ENCODE measurements at regions not wholly inside any gene's neighbourhood (a gene's known extent, or its start where the extent isn't known, plus 50 kb on each side); places are given as distances from the start of the nearest gene placed in this dataset.
"Not testable (repeated sequence)": the region's sequence is repeated elsewhere in the genome, so short reads cannot be mapped to it uniquely, and the experiment has no call there.

DNA sequence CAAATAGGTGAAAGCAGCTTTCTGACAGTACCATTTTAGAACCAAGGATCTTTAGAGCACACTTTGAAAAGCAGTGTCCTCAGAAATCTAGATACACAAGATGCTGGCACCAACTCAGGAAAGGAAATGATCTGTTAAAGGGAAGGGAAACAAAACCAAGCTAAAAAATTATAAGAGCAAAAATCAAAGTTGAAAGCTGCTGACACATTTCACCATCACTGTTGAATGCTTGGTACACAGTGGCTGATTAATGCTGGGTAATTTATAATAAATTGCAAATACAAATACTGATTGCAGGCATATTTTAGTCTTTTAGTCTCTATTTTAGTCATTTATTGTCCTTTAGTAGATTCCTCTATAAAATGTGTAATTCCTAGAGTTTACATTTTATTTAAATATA is 1540.1 kb upstream of the PCDH10 start:
- FAIRE-seq (no peak), DNase-seq (ENCODE audit: insufficient read length, low spot score) (no peak)
- TF ChIP-seq TAF1 (IDR thresholded peaks at IDR 0.05; ENCODE audit: low read depth, low read length) (no peak), SPI1 (IDR thresholded peaks at IDR 0.05; ENCODE audit: low read depth, low read length) (no peak), PAX5 (IDR thresholded peaks at IDR 0.05; ENCODE audit: insufficient read depth, low read length, severe bottlenecking) (no peak), POLR2AphosphoS5 (IDR thresholded peaks at IDR 0.05; ENCODE audit: low read depth, low read length) (no peak), POLR2A (IDR thresholded peaks at IDR 0.05; ENCODE audit: low read depth, low read length) (no peak), POU2F2 (IDR thresholded peaks at IDR 0.05; ENCODE audit: low read depth, low read length) (no peak)

DNA sequence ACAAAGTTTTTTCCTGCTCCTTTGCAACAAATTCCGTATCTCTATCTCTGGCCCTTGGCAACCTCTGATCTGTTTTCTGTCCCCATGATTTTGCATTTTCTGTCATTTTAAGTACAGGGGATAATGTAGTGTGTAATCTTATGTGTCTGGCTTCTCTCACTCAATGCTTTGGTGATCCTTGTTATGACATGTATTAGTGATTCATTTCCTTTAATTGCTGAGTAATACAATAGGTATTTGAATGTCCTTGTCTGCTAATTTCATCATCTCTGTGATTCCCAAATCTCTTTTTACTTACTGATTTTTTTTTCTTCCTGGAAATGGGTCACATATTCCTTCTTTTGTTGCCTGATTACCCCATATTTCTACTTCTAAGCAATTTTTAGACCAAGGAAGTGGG is 1538.6 kb upstream of the PCDH10 start:
- not testable (repeated sequence) for FAIRE-seq

DNA sequence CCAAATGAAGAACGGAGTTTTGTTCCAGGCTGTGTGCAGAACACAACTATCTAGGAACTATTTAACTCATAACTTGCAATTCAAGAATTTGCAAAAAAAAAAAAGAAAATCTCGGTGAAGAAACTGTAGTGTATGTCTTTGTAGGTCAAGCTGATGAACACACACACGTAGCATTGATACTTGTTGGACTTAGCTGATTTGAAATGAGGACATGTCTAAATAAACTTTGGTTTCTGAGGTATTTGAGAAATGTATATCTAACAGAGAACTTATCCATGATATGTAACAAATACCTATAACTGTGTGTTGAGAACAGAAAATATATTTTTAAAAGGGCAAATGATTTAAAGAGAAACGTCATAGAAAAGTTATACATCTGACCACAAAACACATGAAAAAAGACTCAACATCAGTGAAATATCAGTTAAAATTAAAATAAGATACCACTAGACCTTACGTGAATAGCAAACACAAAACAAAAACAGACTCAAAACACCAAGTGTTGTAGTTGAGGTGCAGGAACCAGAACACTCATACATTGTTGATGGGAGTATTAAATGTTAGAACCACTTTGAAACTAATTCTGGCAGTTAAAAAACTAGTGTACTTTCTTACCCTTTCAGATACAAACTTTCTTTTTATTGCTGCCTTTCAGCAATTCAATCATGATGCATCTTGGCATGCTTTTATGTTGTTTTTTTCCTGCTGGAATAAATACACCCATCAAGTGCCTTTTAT is 1535.8 kb upstream of the PCDH10 start:
- no peak for TF ChIP-seq PAX5 (IDR thresholded peaks at IDR 0.05; ENCODE audit: insufficient read depth, low read length, severe bottlenecking)
- TF ChIP-seq TAF1 (IDR thresholded peaks at IDR 0.05; ENCODE audit: low read depth, low read length): no peak
- TF ChIP-seq POLR2A (IDR thresholded peaks at IDR 0.05; ENCODE audit: low read depth, low read length): no peak
- TF ChIP-seq POLR2AphosphoS5 (IDR thresholded peaks at IDR 0.05; ENCODE audit: low read depth, low read length): no peak
- TF ChIP-seq POU2F2 (IDR thresholded peaks at IDR 0.05; ENCODE audit: low read depth, low read length): no peak
- no peak for TF ChIP-seq SPI1 (IDR thresholded peaks at IDR 0.05; ENCODE audit: low read depth, low read length)
- DNase-seq (ENCODE audit: insufficient read length, low spot score) (no peak), FAIRE-seq (no peak)

More for the DNA sequence above, 1538.6 kb upstream of the PCDH10 start:
- not testable (repeated sequence) for DNase-seq (ENCODE audit: insufficient read length, low spot score)

DNA sequence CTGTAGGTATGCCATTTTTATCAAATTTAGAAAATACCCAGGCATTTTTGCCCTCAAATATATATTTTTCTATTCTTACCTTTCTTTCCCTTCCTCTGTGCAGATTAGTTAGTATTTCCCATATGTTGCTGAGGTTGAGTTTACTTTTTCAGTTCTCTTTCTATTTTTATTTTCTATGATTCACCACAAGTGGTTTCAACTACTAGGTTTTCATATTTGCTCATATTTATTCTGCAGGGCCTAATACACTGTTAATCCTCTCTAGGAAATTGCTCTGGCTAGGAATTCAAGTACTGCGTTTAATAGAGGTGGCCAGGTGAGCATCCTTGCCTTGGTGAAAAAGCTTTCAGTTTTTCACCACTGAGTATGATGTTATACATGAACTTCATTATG is 1535.3 kb upstream of the PCDH10 start:
- TF ChIP-seq TAF1 (IDR thresholded peaks at IDR 0.05; ENCODE audit: low read depth, low read length): no peak
- TF ChIP-seq SPI1 (IDR thresholded peaks at IDR 0.05; ENCODE audit: low read depth, low read length): no peak
- TF ChIP-seq POLR2AphosphoS5 (IDR thresholded peaks at IDR 0.05; ENCODE audit: low read depth, low read length): no peak
- TF ChIP-seq PAX5 (IDR thresholded peaks at IDR 0.05; ENCODE audit: insufficient read depth, low read length, severe bottlenecking): no peak
- no peak for TF ChIP-seq POU2F2 (IDR thresholded peaks at IDR 0.05; ENCODE audit: low read depth, low read length)
- DNase-seq (ENCODE audit: insufficient read length, low spot score) (no peak), FAIRE-seq (no peak)

DNA sequence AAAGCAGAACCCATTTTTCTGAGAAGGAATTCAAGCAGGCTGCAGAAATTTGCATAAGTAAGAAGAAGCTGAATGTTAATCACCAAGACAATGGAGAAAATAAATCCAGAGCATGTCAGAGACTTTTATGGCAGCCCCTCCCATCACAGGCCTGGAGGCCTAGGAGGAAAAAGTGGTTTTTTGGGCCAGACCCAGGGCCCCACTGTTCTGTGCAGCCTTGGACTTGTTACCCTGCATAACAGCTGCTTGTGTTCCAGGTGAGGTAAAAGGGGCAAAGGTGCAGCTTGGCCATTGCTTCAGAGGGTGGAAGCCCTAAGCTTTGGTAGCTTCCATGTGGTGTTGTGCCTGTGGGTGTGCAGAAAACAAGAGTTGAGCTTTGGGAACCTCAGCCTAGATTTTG is 1516.2 kb upstream of the PCDH10 start:
- no peak for TF ChIP-seq POLR2A (IDR thresholded peaks at IDR 0.05; ENCODE audit: low read depth, low read length)
- no peak for TF ChIP-seq POLR2AphosphoS5 (IDR thresholded peaks at IDR 0.05; ENCODE audit: low read depth, low read length)
- TF ChIP-seq TAF1 (IDR thresholded peaks at IDR 0.05; ENCODE audit: low read depth, low read length): no peak
- TF ChIP-seq POU2F2 (IDR thresholded peaks at IDR 0.05; ENCODE audit: low read depth, low read length): no peak
- TF ChIP-seq SPI1 (IDR thresholded peaks at IDR 0.05; ENCODE audit: low read depth, low read length): no peak
- no peak for TF ChIP-seq PAX5 (IDR thresholded peaks at IDR 0.05; ENCODE audit: insufficient read depth, low read length, severe bottlenecking)
- FAIRE-seq (no peak), DNase-seq (ENCODE audit: insufficient read length, low spot score) (no peak)

DNA sequence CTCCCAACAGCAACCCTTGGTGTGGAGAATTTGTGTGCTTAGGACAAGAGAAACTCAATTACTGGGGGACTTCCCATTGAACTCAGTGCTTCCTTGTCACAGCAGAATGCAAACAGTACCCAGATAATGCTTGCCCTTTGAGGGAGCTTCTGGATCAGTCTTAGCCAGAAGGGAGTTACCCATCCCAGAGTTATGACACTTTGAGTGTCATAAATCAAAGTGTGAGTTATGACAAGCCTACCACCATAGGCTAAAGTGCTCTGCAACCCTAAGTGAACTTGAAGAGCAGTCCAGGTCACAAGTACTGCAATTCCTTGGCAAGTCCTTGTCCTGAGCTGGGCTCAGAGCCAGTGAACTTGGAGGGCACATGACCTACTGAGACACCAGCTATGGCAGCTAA is 1513.9 kb upstream of the PCDH10 start:
- DNase-seq (ENCODE audit: insufficient read length, low spot score) (no peak), FAIRE-seq (no peak)
- TF ChIP-seq PAX5 (IDR thresholded peaks at IDR 0.05; ENCODE audit: insufficient read depth, low read length, severe bottlenecking) (no peak), POLR2A (IDR thresholded peaks at IDR 0.05; ENCODE audit: low read depth, low read length) (no peak)

DNA sequence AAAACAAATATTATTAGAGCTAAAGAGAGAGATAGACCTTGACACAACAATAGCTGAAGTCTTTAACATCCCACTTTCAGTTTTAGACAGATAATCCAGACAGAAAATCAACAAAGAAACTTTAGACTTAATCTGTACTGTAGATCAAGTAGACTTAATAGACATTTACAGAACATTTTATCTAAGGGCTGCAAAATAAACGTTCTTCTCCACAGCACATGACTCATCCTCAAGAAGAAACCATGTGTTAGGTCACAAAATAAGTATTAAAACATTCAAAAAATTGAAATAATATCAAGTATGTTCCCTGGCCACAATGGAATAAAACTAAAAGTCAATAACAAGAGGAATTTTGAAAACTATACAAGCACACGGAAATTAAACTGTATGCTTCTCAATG is 1510.3 kb upstream of the PCDH10 start:
- TF ChIP-seq POU2F2 (IDR thresholded peaks at IDR 0.05; ENCODE audit: low read depth, low read length): no peak
- TF ChIP-seq SPI1 (IDR thresholded peaks at IDR 0.05; ENCODE audit: low read depth, low read length): no peak
- TF ChIP-seq TAF1 (IDR thresholded peaks at IDR 0.05; ENCODE audit: low read depth, low read length): no peak
- TF ChIP-seq POLR2AphosphoS5 (IDR thresholded peaks at IDR 0.05; ENCODE audit: low read depth, low read length): no peak
- TF ChIP-seq PAX5 (IDR thresholded peaks at IDR 0.05; ENCODE audit: insufficient read depth, low read length, severe bottlenecking): no peak
- no peak for TF ChIP-seq POLR2A (IDR thresholded peaks at IDR 0.05; ENCODE audit: low read depth, low read length)
- DNase-seq (ENCODE audit: insufficient read length, low spot score) (no peak), FAIRE-seq (no peak)

DNA sequence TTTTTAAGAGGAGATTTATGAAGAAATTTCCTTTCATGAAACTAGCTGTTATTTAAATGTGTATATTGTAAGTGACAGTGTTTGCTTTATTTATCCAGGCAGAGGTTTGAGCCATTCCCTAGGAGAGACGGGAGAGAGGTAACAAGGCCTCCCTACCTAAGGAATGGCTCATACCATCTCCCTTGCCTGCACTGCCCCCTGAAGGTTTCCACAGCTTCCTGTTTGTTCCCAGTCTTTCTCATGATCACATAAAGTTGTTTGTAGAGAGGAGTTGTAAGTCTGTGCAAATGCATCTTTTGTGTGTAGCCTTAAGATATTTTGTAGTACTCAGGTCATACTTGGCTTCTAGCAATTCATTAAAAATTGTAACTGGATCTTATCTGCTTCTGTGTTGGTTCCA is 1504.5 kb upstream of the PCDH10 start:
- DNase-seq (ENCODE audit: insufficient read length, low spot score) (no peak), FAIRE-seq (no peak)
- no peak for TF ChIP-seq SPI1 (IDR thresholded peaks at IDR 0.05; ENCODE audit: low read depth, low read length)
- no peak for TF ChIP-seq POU2F2 (IDR thresholded peaks at IDR 0.05; ENCODE audit: low read depth, low read length)

DNA sequence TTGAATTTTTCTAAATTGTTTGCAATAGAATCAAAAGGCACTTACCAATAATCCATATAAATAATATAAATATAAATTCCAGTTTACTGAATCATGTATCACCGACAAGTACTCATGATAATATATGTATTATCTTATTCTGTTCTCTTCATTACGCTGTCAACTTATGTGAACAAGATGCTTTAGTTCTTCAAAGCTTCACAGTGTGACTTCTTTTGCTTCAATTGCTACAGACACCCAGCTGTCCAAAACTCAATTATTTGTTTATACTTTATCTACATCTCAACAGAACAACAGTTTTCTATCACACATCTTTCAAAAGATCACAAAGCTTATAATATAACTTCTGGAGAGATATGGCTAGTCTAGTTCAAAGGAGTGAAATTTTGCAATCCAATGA is 1499.9 kb upstream of the PCDH10 start:
- FAIRE-seq (no peak), DNase-seq (ENCODE audit: insufficient read length, low spot score) (no peak)
- TF ChIP-seq PAX5 (IDR thresholded peaks at IDR 0.05; ENCODE audit: insufficient read depth, low read length, severe bottlenecking): no peak
- TF ChIP-seq POLR2A (IDR thresholded peaks at IDR 0.05; ENCODE audit: low read depth, low read length): no peak
- TF ChIP-seq POU2F2 (IDR thresholded peaks at IDR 0.05; ENCODE audit: low read depth, low read length): no peak
- no peak for TF ChIP-seq TAF1 (IDR thresholded peaks at IDR 0.05; ENCODE audit: low read depth, low read length)
- no peak for TF ChIP-seq POLR2AphosphoS5 (IDR thresholded peaks at IDR 0.05; ENCODE audit: low read depth, low read length)
- no peak for TF ChIP-seq SPI1 (IDR thresholded peaks at IDR 0.05; ENCODE audit: low read depth, low read length)

DNA sequence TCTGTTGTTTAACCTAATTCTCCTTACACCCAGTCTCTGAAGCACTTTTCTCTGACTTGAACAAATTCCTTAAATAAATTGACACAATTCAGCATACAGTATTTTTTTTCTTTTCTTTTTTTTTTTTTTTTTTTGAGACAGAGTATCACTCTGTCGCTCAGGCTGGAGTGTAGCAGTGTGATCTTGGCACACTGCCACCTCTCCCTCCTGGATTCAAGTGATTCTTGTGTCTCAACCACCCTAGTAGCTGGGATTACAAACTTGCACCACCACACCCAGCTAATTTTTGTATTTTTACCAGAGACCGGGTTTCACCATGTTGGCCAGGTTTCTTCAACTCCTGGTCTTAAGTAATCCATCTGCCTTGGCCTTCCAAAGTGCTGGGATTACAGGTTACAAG is 1498.1 kb upstream of the PCDH10 start:
- FAIRE-seq: no peak
- no peak for DNase-seq (ENCODE audit: insufficient read length, low spot score)
- no peak for TF ChIP-seq POLR2AphosphoS5 (IDR thresholded peaks at IDR 0.05; ENCODE audit: low read depth, low read length)
- TF ChIP-seq SPI1 (IDR thresholded peaks at IDR 0.05; ENCODE audit: low read depth, low read length): no peak
- TF ChIP-seq POU2F2 (IDR thresholded peaks at IDR 0.05; ENCODE audit: low read depth, low read length): no peak
- TF ChIP-seq PAX5 (IDR thresholded peaks at IDR 0.05; ENCODE audit: insufficient read depth, low read length, severe bottlenecking): no peak
- no peak for TF ChIP-seq POLR2A (IDR thresholded peaks at IDR 0.05; ENCODE audit: low read depth, low read length)
- TF ChIP-seq TAF1 (IDR thresholded peaks at IDR 0.05; ENCODE audit: low read depth, low read length): no peak

DNA sequence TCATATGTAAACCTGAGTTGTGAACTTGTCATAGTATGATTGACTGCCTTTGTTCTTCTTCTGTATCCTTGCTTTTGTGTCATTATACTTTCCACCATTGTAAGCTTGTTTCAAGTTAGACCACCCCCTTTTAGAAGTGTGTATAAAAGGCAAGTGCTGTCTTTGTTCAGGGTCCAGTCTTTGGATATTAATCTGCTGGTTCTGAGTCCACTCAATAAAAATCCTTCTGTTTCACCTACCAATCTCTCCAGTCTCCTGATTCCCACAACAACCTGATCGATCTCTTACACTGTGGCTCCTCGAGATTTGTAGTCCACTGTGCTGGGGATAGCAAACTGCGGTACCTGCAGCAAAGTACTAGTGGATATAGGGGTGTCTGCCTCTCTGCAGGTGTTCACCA is 1465.8 kb upstream of the PCDH10 start:
- DNase-seq (ENCODE audit: insufficient read length, low spot score); FAIRE-seq: not testable (repeated sequence)

Data from GM12891 (cell line).